Adrenal gland (tissue), 9 donors: ENCODE measurements at regions not wholly inside any gene's neighbourhood (a gene's known extent, or its start where the extent isn't known, plus 50 kb on each side); places are given as distances from the start of the nearest gene placed in this dataset.

ENCODE experiments used
- DNase-seq, 7 donors: peaks; one replicate each; pipeline ENCODE4 v3.0.0-alpha.2; 2019 to 2020
- H3K27ac ChIP-seq, 5 donors: fragments of 200-600 bp; sonication (generic) in 4 of 5; 1 replicate in 3 of 5; 2 replicates in 2 of 5; pipeline versions ENCODE4 v1.5.1 to v1.8.0; 2016 to 2020; ENCODE audit warnings: mild to moderate bottlenecking in 1 of 5
- H3K27me3 ChIP-seq: fragments of 200-600 bp; 2 replicates; pipeline ENCODE4 v1.8.0; 2021
- H3K36me3 ChIP-seq, 2 donors: fragments of 200-600 bp; replicated peaks in 1 of 2; 1 replicate in 1 of 2; 2 replicates in 1 of 2; pipeline versions ENCODE4 v1.5.1 to v1.8.0; 2018 to 2022
- H3K4me1 ChIP-seq, 2 donors: fragments of 200-600 bp; replicated peaks in 1 of 2; 1 replicate in 1 of 2; 2 replicates in 1 of 2; pipeline versions ENCODE4 v1.5.1 to v1.8.0; 2018 to 2021
- H3K4me3 ChIP-seq, 4 donors: fragments of 200-600 bp; sonication (generic) in 3 of 4; one replicate each; pipeline ENCODE4 v1.5.1; 2016 to 2018
- H3K9me3 ChIP-seq, 3 donors: fragments of 200-600 bp; sonication (generic) in 1 of 3; replicated peaks in 1 of 3; 1 replicate in 2 of 3; 2 replicates in 1 of 3; pipeline versions ENCODE4 v1.5.1 to v1.8.0; 2016 to 2021
- POLR2A ChIP-seq, 2 donors: fragments of 450-650 bp; IDR thresholded peaks; one replicate each; pipeline ENCODE4 v1.6.1; 2017; ENCODE audit warnings: antibody characterized with exemption in 2 of 2, mild to moderate bottlenecking in 2 of 2, moderate library complexity in 1 of 2
- WGBS, 4 donors: extraction: QIAGEN DNeasy Blood & Tissue Kit in 2 of 4; methylation state at CpG; one replicate each; pipeline versions ENCODE4 v1.1.5 to v1.1.7; 2013 to 2017; 5-methylcytosine and 5-hydroxymethylcytosine counted together
- intact Hi-C, 2 donors: fragments of 100-400 bp; cut with DNase I; formaldehyde crosslinking; loops; one replicate each; pipeline versions ENCODE4 v1.14.1 to v1.15.0; 2022 to 2023
- TF ChIP-seq, protein P1 (sequence below), 6 experiments: fragments of 450-650 bp in 4 of 6; fragments of 200-600 bp in 2 of 6; sonication (generic) in 1 of 6; IDR thresholded peaks; 1 replicate in 5 of 6; 2 replicates in 1 of 6; pipeline versions ENCODE4 v1.5.1 to v1.8.0; 2016 to 2021; ENCODE audit warnings: antibody characterized with exemption in 6 of 6, mild to moderate bottlenecking in 2 of 6, moderate library complexity in 1 of 6
- donor health status: healthy with polysubstance abuse.
- donor health status: Bipolar disorder and iron deficiency.
- donor health status: DM: yes; HTN: yes; CAD: no.
- donor health status: DM: no; HTN: no; CAD: no.
- donor health status: DM: no; HTN: no; CAD: no.

DNA sequence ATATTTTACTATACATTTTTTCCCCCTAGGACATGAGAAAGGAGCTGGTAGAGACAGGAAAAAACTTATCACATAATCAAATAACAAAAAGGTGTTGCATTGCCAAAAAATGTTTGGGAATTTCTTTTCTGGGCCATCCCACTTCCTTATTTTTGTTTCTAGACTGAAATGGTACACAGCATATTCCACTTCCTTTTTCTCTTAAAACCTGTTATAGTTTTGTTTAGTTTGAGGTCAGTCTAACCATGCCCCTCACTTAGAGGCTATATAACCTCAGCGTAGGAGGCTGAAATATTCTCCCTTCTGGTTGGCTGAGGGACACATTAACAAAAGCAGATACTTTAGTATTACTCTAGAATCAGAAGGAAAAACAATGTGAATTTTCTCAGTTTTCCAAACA is 323.9 kb downstream of the GJA1 start:
- Histone ChIP-seq H3K36me3 (no peaks in the 10 kb centered on the region), H3K27me3 (no peaks in the 10 kb centered on the region)

DNA sequence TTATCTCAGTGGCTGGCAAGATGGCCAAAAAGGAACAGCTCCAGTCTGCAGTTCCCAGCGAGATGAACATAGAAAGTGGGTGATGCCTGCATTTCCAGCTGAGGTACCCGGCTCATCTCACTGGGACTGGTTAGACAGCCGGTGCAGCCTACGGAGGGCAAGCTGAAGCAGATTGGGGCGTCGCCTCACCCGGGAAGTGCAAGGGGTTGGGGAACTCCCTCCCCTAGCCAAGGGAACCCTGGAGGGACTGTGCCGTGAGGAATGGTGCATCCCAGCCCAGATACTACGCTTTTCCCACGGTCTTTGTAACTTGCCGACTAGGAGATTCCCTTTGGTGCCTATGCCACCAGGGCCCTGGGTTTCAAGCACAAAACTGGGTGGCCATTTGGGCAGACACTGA is 324.7 kb downstream of the GJA1 start:
- DNase-seq, result no peak
- Histone ChIP-seq H3K9me3 (no peaks in the 10 kb centered on the region), H3K36me3 (no peaks in the 10 kb centered on the region), H3K4me3 (no peak overlapping the region), H3K27ac (no peak overlapping the region), H3K4me1 (no peaks in the 10 kb centered on the region), H3K27me3 (no peaks in the 10 kb centered on the region)
- 85 to 89% (median 87%) methylated on average over 8 to 11 of the region's 11 CpGs for WGBS, 4 donors
- intact Hi-C loops, result no loop called here
- TF ChIP-seq POLR2A (IDR thresholded peaks at IDR 0.05), result no peak
- TF ChIP-seq, protein P1, sequence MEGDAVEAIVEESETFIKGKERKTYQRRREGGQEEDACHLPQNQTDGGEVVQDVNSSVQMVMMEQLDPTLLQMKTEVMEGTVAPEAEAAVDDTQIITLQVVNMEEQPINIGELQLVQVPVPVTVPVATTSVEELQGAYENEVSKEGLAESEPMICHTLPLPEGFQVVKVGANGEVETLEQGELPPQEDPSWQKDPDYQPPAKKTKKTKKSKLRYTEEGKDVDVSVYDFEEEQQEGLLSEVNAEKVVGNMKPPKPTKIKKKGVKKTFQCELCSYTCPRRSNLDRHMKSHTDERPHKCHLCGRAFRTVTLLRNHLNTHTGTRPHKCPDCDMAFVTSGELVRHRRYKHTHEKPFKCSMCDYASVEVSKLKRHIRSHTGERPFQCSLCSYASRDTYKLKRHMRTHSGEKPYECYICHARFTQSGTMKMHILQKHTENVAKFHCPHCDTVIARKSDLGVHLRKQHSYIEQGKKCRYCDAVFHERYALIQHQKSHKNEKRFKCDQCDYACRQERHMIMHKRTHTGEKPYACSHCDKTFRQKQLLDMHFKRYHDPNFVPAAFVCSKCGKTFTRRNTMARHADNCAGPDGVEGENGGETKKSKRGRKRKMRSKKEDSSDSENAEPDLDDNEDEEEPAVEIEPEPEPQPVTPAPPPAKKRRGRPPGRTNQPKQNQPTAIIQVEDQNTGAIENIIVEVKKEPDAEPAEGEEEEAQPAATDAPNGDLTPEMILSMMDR (IDR thresholded peaks at IDR 0.05), result no peak

More for the DNA sequence above, 323.9 kb downstream of the GJA1 start:
- no peak overlapping the region for H3K4me3 ChIP-seq
- no peaks in the 10 kb centered on the region for H3K9me3 ChIP-seq
- no peaks in the 10 kb centered on the region for H3K4me1 ChIP-seq
- intact Hi-C loops, result no loop called here
- DNase-seq, result no peak
- H3K27ac ChIP-seq, result no peak overlapping the region
- WGBS, 4 donors, result 68 to 100% (median 74%) methylated on average over 1 of the region's 1 CpG
- TF ChIP-seq, protein P1 (IDR thresholded peaks at IDR 0.05), result no peak
- TF ChIP-seq POLR2A (IDR thresholded peaks at IDR 0.05), result no peak

DNA sequence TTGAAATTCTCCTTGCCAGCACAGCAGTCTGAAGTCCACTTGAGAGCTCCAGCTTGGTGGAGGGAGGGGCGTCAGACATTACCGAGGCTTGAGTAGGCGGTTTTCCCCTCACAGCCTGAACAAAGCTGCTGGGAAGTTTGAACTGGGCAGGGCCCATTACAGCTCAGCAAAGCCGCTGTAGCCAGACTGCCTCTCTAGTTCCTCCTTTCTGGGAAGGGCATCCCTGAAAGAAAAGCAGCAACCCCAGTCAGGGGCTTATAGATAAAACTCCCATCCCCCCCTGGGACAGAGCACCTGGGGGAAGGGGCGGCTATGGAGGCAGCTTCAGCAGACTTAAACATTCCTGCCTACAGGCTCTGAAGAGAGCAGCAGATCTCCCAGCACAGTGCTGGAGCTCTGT is 325.3 kb downstream of the GJA1 start:
- no peak for DNase-seq
- TF ChIP-seq, protein P1 (IDR thresholded peaks at IDR 0.05), result no peak
- TF ChIP-seq POLR2A (IDR thresholded peaks at IDR 0.05), result no peak
- Histone ChIP-seq H3K4me1 (no peaks in the 10 kb centered on the region), H3K36me3 (no peaks in the 10 kb centered on the region), H3K27me3 (no peaks in the 10 kb centered on the region), H3K27ac (no peak overlapping the region), H3K9me3 (no peaks in the 10 kb centered on the region), H3K4me3 (no peak overlapping the region)
- intact Hi-C loops, result no loop called here
- 81 to 94% (median 87%) methylated on average over 3 to 5 of the region's 5 CpGs for WGBS, 4 donors

DNA sequence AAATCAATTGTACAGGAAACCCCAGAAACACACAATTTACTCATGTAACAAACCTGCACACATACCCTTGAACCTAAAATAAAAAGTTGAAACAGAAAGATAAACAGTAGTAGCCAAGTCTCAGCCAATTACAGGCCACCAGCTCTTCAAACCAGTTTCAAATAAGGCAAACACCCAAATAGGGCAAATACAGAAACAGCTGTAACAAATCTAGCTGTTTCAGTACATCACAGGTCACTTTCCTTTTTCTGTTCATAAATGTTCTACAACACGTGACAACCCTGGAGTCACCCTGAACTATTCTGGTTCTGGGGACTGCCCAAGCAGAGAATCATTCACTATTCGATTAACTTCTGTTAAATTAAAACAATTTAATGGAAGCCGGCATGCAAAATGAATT is 329.0 kb downstream of the GJA1 start:
- no peak for TF ChIP-seq POLR2A (IDR thresholded peaks at IDR 0.05)
- TF ChIP-seq, protein P1 (IDR thresholded peaks at IDR 0.05), result no peak
- Histone ChIP-seq H3K4me3 (no peak overlapping the region), H3K36me3 (no peaks in the 10 kb centered on the region), H3K27me3 (no peaks in the 10 kb centered on the region), H3K4me1 (peaks cover 4 to 16% of the 10 kb centered on the region in 2 donors), H3K27ac (no peak overlapping the region), H3K9me3 (no peaks in the 10 kb centered on the region)
- 75 to 89% (median 85%) methylated on average over 3 of the region's 3 CpGs for WGBS, 4 donors
- no peak for DNase-seq
- intact Hi-C loops, result no loop called here
